ENCODE measurements at regions not wholly inside any gene's neighbourhood (a gene's known extent, or its start where the extent isn't known, plus 50 kb on each side); places are given as distances from the start of the nearest gene placed in this dataset.

GRCh38 chr2:42910645-42911405, 118.4 kb upstream of the HAAO start:
- TF ChIP-seq POLR2A (IDR thresholded peaks at IDR 0.05): no peak
- TF ChIP-seq, protein P1, sequence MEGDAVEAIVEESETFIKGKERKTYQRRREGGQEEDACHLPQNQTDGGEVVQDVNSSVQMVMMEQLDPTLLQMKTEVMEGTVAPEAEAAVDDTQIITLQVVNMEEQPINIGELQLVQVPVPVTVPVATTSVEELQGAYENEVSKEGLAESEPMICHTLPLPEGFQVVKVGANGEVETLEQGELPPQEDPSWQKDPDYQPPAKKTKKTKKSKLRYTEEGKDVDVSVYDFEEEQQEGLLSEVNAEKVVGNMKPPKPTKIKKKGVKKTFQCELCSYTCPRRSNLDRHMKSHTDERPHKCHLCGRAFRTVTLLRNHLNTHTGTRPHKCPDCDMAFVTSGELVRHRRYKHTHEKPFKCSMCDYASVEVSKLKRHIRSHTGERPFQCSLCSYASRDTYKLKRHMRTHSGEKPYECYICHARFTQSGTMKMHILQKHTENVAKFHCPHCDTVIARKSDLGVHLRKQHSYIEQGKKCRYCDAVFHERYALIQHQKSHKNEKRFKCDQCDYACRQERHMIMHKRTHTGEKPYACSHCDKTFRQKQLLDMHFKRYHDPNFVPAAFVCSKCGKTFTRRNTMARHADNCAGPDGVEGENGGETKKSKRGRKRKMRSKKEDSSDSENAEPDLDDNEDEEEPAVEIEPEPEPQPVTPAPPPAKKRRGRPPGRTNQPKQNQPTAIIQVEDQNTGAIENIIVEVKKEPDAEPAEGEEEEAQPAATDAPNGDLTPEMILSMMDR (IDR thresholded peaks at IDR 0.05): no peak

Measured in tibial nerve (tissue), 3 donors.